ENCODE measurements at regions not wholly inside any gene's neighbourhood (a gene's known extent, or its start where the extent isn't known, plus 50 kb on each side); places are given as distances from the start of the nearest gene placed in this dataset.
"Not testable (repeated sequence)": the region's sequence is repeated elsewhere in the genome, so short reads cannot be mapped to it uniquely, and the experiment has no call there.

GRCh38 chr1:78333502-78333901 is 157.3 kb upstream of the PTGFR start:
- Histone ChIP-seq H3K27ac (ENCODE audit: low read length) (no peak overlapping the region), H3K4me3 (ENCODE audit: low read length) (no peak overlapping the region), H3K27me3 (ENCODE audit: low read length) (no peaks in the 10 kb centered on the region), H4K20me1 (ENCODE audit: low read length) (no peaks in the 10 kb centered on the region), H3K9me3 (ENCODE audit: low read length) (no peaks in the 10 kb centered on the region), H3K4me2 (ENCODE audit: low read length) (no peak overlapping the region), H2AFZ (ENCODE audit: low read length) (no peak overlapping the region), H3F3A (ENCODE audit: low read length, unreplicated experiment) (no peaks in the 10 kb centered on the region), H3K9me2 (replicated peaks; ENCODE audit: low read length) (no peaks in the 10 kb centered on the region), H3K4me1 (ENCODE audit: insufficient read depth, low read length) (no peaks in the 10 kb centered on the region; the same call in 1 of the 2 replicates), H3K9ac (ENCODE audit: low read length) (no peak overlapping the region), H3K79me2 (ENCODE audit: low read length) (no peaks in the 10 kb centered on the region), H3K36me3 (ENCODE audit: low read depth, low read length) (no peaks in the 10 kb centered on the region)
- intact Hi-C loops (cut with micrococcal nuclease), result no loop called here
- CTCF ChIA-PET, result no interaction called here
- ATAC-seq, result peak; percentile 40; the same call in 1 of the 2 replicates
- peak; percentile 32 for DNase-seq
- POLR2A ChIA-PET (ENCODE audit: unreplicated experiment), result no interaction called here
- no peak for TF ChIP-seq EZH2phosphoT487 (IDR thresholded peaks at IDR 0.05; ENCODE audit: borderline replicate concordance, low read length)
- TF ChIP-seq EZH2 (IDR thresholded peaks at IDR 0.05; ENCODE audit: low read length, unreplicated experiment), result no peak
- TF ChIP-seq, protein P1, sequence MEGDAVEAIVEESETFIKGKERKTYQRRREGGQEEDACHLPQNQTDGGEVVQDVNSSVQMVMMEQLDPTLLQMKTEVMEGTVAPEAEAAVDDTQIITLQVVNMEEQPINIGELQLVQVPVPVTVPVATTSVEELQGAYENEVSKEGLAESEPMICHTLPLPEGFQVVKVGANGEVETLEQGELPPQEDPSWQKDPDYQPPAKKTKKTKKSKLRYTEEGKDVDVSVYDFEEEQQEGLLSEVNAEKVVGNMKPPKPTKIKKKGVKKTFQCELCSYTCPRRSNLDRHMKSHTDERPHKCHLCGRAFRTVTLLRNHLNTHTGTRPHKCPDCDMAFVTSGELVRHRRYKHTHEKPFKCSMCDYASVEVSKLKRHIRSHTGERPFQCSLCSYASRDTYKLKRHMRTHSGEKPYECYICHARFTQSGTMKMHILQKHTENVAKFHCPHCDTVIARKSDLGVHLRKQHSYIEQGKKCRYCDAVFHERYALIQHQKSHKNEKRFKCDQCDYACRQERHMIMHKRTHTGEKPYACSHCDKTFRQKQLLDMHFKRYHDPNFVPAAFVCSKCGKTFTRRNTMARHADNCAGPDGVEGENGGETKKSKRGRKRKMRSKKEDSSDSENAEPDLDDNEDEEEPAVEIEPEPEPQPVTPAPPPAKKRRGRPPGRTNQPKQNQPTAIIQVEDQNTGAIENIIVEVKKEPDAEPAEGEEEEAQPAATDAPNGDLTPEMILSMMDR (conservative IDR thresholded peaks at IDR 0.05; ENCODE audit: low read depth, low read length), result peak; percentile 80
- BruUV-seq (replicated peaks), result no TSS peak

- Histone ChIP-seq H4K20me1 (ENCODE audit: low read length) (no peaks in the 10 kb centered on the region), H3K27ac (ENCODE audit: low read length) (no peak overlapping the region), H3K4me3 (ENCODE audit: low read length) (no peak overlapping the region), H3K9me3 (ENCODE audit: low read length) (no peaks in the 10 kb centered on the region), H3K9me2 (replicated peaks; ENCODE audit: low read length) (no peaks in the 10 kb centered on the region), H3K36me3 (ENCODE audit: low read depth, low read length) (no peaks in the 10 kb centered on the region), H3K4me1 (ENCODE audit: insufficient read depth, low read length) (peaks cover 4% of the 10 kb centered on the region), H3K27me3 (ENCODE audit: low read length) (no peaks in the 10 kb centered on the region), H3F3A (ENCODE audit: low read length, unreplicated experiment) (peaks cover 3% of the 10 kb centered on the region), H2AFZ (ENCODE audit: low read length) (no peak overlapping the region), H3K79me2 (ENCODE audit: low read length) (no peaks in the 10 kb centered on the region), H3K4me2 (ENCODE audit: low read length) (no peak overlapping the region), H3K9ac (ENCODE audit: low read length) (no peak overlapping the region)
- no TSS peak for BruUV-seq (replicated peaks)
- DNase-seq (no peak), ATAC-seq (no peak)
- ChIA-PET POLR2A (ENCODE audit: unreplicated experiment) (no interaction called here), CTCF (no interaction called here)
- TF ChIP-seq EZH2phosphoT487 (IDR thresholded peaks at IDR 0.05; ENCODE audit: borderline replicate concordance, low read length), result no peak
- TF ChIP-seq EZH2 (IDR thresholded peaks at IDR 0.05; ENCODE audit: low read length, unreplicated experiment), result no peak
- TF ChIP-seq, protein P1 (conservative IDR thresholded peaks at IDR 0.05; ENCODE audit: low read depth, low read length), result no peak
- intact Hi-C loops (cut with micrococcal nuclease), result no loop called here
Measured at GRCh38 chr1:78334114-78334513, 156.7 kb upstream of the PTGFR start.

GRCh38 chr1:78334952-78335351 is 155.8 kb upstream of the PTGFR start:
- H3K9me2 ChIP-seq (replicated peaks; ENCODE audit: low read length), result no peaks in the 10 kb centered on the region
- POLR2A ChIA-PET (ENCODE audit: unreplicated experiment), result no interaction called here
- ATAC-seq (no peak), DNase-seq (no peak)
- BruUV-seq (replicated peaks), result no TSS peak
- H3F3A ChIP-seq (ENCODE audit: low read length, unreplicated experiment), result peaks cover 11% of the 10 kb centered on the region
- H3K27ac ChIP-seq (ENCODE audit: low read length), result no peak overlapping the region
- no peaks in the 10 kb centered on the region for H3K36me3 ChIP-seq (ENCODE audit: low read depth, low read length)
- no peaks in the 10 kb centered on the region for H3K27me3 ChIP-seq (ENCODE audit: low read length)
- no peak overlapping the region for H3K9ac ChIP-seq (ENCODE audit: low read length)
- no peak overlapping the region for H3K4me3 ChIP-seq (ENCODE audit: low read length)
- no peak overlapping the region for H3K4me2 ChIP-seq (ENCODE audit: low read length)
- H3K79me2 ChIP-seq (ENCODE audit: low read length), result no peaks in the 10 kb centered on the region
- H2AFZ ChIP-seq (ENCODE audit: low read length), result no peak overlapping the region
- H3K9me3 ChIP-seq (ENCODE audit: low read length), result no peaks in the 10 kb centered on the region
- TF ChIP-seq EZH2 (IDR thresholded peaks at IDR 0.05; ENCODE audit: low read length, unreplicated experiment) (no peak), EZH2phosphoT487 (IDR thresholded peaks at IDR 0.05; ENCODE audit: borderline replicate concordance, low read length) (no peak)
- TF ChIP-seq, protein P1 (conservative IDR thresholded peaks at IDR 0.05; ENCODE audit: low read depth, low read length), result no peak
- CTCF ChIA-PET, result no interaction called here
- no peaks in the 10 kb centered on the region for H4K20me1 ChIP-seq (ENCODE audit: low read length)
- peaks cover 13% of the 10 kb centered on the region for H3K4me1 ChIP-seq (ENCODE audit: insufficient read depth, low read length)
- intact Hi-C loops (cut with micrococcal nuclease), result no loop called here

DNA sequence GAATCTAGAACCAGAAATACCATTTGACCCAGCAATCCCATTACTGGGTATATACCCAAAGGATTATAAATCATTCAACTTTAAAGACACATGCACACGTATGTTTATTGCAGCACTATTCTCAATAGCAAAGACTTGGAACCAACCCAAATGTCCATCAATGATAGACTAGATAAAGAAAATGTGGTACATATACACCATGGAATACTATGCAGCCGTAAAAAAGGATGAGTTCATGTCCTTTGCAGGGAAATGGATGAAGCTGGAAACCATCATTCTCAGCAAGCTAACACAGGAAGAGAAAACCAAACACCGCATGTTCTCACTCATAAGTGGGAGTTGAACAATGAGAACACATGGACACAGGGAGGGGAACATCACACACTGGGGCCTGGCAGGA is 154.0 kb upstream of the PTGFR start:
- H2AFZ ChIP-seq (ENCODE audit: low read length); BruUV-seq (replicated peaks); H3K4me3 ChIP-seq (ENCODE audit: low read length); ATAC-seq; H4K20me1 ChIP-seq (ENCODE audit: low read length); POLR2A ChIA-PET (ENCODE audit: unreplicated experiment); H3K79me2 ChIP-seq (ENCODE audit: low read length); H3K9ac ChIP-seq (ENCODE audit: low read length); CTCF ChIA-PET; H3K4me2 ChIP-seq (ENCODE audit: low read length); H3K36me3 ChIP-seq (ENCODE audit: low read depth, low read length); intact Hi-C loops (cut with micrococcal nuclease); H3K9me3 ChIP-seq (ENCODE audit: low read length); DNase-seq; H3K9me2 ChIP-seq (replicated peaks; ENCODE audit: low read length); H3K27ac ChIP-seq (ENCODE audit: low read length); H3K27me3 ChIP-seq (ENCODE audit: low read length): not testable (repeated sequence)
- H3F3A ChIP-seq (ENCODE audit: low read length, unreplicated experiment), result peaks cover 11% of the 10 kb centered on the region
- peaks cover 24% of the 10 kb centered on the region for H3K4me1 ChIP-seq (ENCODE audit: insufficient read depth, low read length)

All from PC-3 (cell line).